Sigmoid colon (tissue), 6 donors: ENCODE measurements at regions not wholly inside any gene's neighbourhood (a gene's known extent, or its start where the extent isn't known, plus 50 kb on each side); places are given as distances from the start of the nearest gene placed in this dataset.

Experiments
- DNase-seq: peaks from one replicate; pipeline ENCODE4 v3.0.0-alpha.2; 2019
- H3K27ac ChIP-seq, 4 donors: fragments of 200-600 bp; sonication (generic); one replicate each; pipeline ENCODE4 v1.5.1; 2016 to 2019; ENCODE audit warnings: mild to moderate bottlenecking in 1 of 4
- H3K27me3 ChIP-seq, 3 donors: fragments of 200-600 bp; sonication (generic); one replicate each; pipeline ENCODE4 v1.5.1; 2019; ENCODE audit warnings: mild to moderate bottlenecking in 1 of 3
- H3K36me3 ChIP-seq, 4 donors: fragments of 200-600 bp; sonication (generic); one replicate each; pipeline ENCODE4 v1.5.1; 2016 to 2019
- H3K4me1 ChIP-seq, 4 donors: fragments of 200-600 bp; sonication (generic); one replicate each; pipeline ENCODE4 v1.5.1; 2017 to 2019
- H3K4me3 ChIP-seq, 4 donors: fragments of 200-600 bp; sonication (generic); one replicate each; pipeline ENCODE4 v1.5.1; 2017 to 2019; ENCODE audit warnings: mild to moderate bottlenecking in 2 of 4, moderate library complexity in 1 of 4
- H3K9me3 ChIP-seq, 4 donors: fragments of 200-600 bp in 3 of 4; sonication (generic) in 3 of 4; one replicate each; pipeline versions ENCODE4 v1.5.1 to v1.6.1; 2013 to 2019
- EP300 ChIP-seq, 4 donors: sonication (generic); formaldehyde crosslinking; IDR thresholded peaks; one replicate each; pipeline ENCODE4 v1.6.1; 2017; ENCODE audit warnings: antibody characterized with exemption in 4 of 4
- POLR2A ChIP-seq, 2 donors: fragments of 450-650 bp; IDR thresholded peaks; one replicate each; pipeline ENCODE4 v1.6.1; 2016; ENCODE audit warnings: antibody characterized with exemption in 2 of 2, mild to moderate bottlenecking in 2 of 2, moderate library complexity in 2 of 2
- POLR2AphosphoS5 ChIP-seq, 4 donors: sonication (generic); formaldehyde crosslinking; IDR thresholded peaks; one replicate each; pipeline ENCODE4 v1.6.1; 2017; ENCODE audit warnings: antibody characterized with exemption in 4 of 4
- WGBS, 2 donors: extraction: QIAGEN DNeasy Blood & Tissue Kit; methylation state at CpG; one replicate each; pipeline ENCODE4 v1.1.7; 2013; 5-methylcytosine and 5-hydroxymethylcytosine counted together
- intact Hi-C: fragments of 100-400 bp; cut with DNase I; formaldehyde crosslinking; loops from one replicate; pipeline ENCODE4 v1.15.1; 2023
- TF ChIP-seq, protein P1 (sequence below), 4 experiments: fragments of 450-650 bp in 3 of 4; fragments of 200-600 bp in 1 of 4; IDR thresholded peaks; one replicate each; pipeline ENCODE4 v1.5.1; 2016 to 2019; ENCODE audit warnings: antibody characterized with exemption in 4 of 4, mild to moderate bottlenecking in 3 of 4, moderate library complexity in 2 of 4
- donor health status: healthy with polysubstance abuse.
- donor health status: healthy.

DNA sequence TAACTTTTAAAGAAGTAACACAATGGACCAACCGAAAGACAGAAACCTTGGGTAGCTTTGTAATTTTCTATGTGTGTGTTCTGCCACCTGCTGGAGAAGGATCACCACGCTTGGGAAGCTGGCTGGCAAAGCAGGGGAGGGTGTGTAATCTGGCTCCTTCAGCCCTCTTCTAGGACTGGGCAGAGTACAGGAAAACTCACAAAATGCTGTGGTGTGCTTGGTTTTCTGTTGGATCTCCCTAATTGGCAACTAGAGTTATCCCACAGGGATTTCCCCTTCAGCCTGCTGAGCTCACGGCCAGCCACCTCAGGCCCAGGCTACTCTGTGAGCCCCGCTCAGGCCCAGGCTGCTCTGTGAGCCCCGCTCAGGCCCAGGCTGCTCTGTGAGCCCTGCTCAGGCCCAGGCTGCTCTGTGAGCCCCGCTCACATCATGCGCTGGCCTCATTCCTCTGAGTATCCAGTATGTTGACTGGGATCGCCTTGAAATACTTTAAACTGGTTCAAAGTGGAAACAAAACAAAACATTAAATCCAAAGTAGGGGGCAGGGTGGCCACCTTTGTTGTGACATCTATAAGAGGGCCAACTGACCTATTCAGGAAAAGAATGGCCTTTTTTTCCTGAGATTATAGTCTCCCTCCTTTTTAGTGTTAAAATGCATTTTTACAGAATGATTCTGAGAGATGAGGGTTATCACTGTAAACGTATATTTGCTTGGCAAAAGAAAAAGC is 52.0 kb upstream of the RNU6-8 start:
- Histone ChIP-seq H3K9me3 (no peaks in the 10 kb centered on the region), H3K4me1 (peaks cover 0 to 67% (median 51%) of the 10 kb centered on the region in 4 donors), H3K4me3 (no peak overlapping the region), H3K27me3 (no peaks in the 10 kb centered on the region), H3K36me3 (no peaks in the 10 kb centered on the region), H3K27ac (peak overlapping the region; percentile 68 to 83 (median 79))
- DNase-seq: peak; percentile 85
- no peak for TF ChIP-seq POLR2AphosphoS5 (IDR thresholded peaks at IDR 0.05)
- TF ChIP-seq, protein P1, sequence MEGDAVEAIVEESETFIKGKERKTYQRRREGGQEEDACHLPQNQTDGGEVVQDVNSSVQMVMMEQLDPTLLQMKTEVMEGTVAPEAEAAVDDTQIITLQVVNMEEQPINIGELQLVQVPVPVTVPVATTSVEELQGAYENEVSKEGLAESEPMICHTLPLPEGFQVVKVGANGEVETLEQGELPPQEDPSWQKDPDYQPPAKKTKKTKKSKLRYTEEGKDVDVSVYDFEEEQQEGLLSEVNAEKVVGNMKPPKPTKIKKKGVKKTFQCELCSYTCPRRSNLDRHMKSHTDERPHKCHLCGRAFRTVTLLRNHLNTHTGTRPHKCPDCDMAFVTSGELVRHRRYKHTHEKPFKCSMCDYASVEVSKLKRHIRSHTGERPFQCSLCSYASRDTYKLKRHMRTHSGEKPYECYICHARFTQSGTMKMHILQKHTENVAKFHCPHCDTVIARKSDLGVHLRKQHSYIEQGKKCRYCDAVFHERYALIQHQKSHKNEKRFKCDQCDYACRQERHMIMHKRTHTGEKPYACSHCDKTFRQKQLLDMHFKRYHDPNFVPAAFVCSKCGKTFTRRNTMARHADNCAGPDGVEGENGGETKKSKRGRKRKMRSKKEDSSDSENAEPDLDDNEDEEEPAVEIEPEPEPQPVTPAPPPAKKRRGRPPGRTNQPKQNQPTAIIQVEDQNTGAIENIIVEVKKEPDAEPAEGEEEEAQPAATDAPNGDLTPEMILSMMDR (IDR thresholded peaks at IDR 0.05): peak; percentile 57 to 75 (median 68)
- WGBS, 2 donors: 65 to 67% methylated on average over 9 of the region's 9 CpGs
- intact Hi-C loops: loop anchor here (2.0 to 5.0 kb wide), 8 partner anchors 152 to 798 kb away; partner anchors contain the start of gene DTD2

DNA sequence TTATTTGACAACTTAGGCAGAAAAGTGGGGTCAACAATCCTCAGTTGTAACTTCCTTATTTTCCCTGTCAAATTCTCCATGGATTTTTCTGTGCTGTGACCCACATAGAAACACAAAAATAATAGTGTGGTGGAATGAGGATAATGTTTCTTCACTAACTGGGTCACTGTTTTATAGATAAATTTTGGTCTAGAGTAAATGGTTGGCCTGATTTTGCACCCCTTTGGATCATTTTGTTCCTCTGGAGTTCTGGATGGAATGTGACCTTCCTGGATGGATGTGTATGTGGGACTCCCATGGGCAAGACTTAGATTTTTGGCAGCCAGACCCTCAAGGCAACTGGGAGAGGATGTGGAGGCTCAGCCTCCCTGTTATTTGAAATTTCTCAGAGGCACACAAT is 52.7 kb upstream of the RNU6-8 start:
- Histone ChIP-seq H3K27ac (peak overlapping the region; percentile 68 to 83 (median 79)), H3K4me1 (peaks cover 0 to 67% (median 51%) of the 10 kb centered on the region in 4 donors), H3K4me3 (no peak overlapping the region), H3K27me3 (no peaks in the 10 kb centered on the region), H3K36me3 (no peaks in the 10 kb centered on the region), H3K9me3 (no peaks in the 10 kb centered on the region)
- no peak for DNase-seq
- TF ChIP-seq POLR2A (IDR thresholded peaks at IDR 0.05) (no peak), EP300 (IDR thresholded peaks at IDR 0.05) (no peak), POLR2AphosphoS5 (IDR thresholded peaks at IDR 0.05) (no peak)
- TF ChIP-seq, protein P1 (IDR thresholded peaks at IDR 0.05): no peak
- intact Hi-C loops: loop anchor here (2.0 to 5.0 kb wide), 3 partner anchors 152 to 302 kb away; no protein-coding TSS in a partner anchor

DNA sequence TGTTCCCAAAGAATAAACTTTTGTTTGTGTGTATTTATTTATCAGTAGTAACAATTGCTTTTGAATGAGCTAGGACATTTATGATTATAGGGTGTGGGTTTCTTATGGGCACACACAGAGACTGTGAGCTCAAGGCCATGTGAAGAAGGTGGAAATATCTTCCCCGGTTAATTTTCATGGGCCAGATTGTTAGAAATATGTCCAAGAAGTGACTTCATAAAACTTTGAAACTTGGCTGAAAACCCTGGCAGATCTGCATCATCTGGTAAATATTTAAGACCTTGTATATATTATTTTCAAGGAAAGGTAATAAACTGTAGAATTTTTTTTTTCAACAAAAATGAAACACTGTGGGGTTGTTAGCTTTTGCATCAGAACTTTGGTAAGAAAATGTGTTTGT is 53.5 kb upstream of the RNU6-8 start:
- WGBS, 2 donors: 64 to 77% methylated on average over 1 of the region's 1 CpG
- Histone ChIP-seq H3K9me3 (no peaks in the 10 kb centered on the region), H3K4me3 (no peak overlapping the region), H3K27me3 (no peaks in the 10 kb centered on the region), H3K27ac (peak overlapping the region in 3 of 4 donors; percentile 34 to 83 (median 83)), H3K36me3 (no peaks in the 10 kb centered on the region), H3K4me1 (peaks cover 0 to 61% (median 44%) of the 10 kb centered on the region in 4 donors)
- intact Hi-C loops: loop anchor here (5.0 kb wide), 2 partner anchors 151 to 301 kb away; no protein-coding TSS in a partner anchor
- TF ChIP-seq POLR2AphosphoS5 (IDR thresholded peaks at IDR 0.05): no peak
- TF ChIP-seq, protein P1 (IDR thresholded peaks at IDR 0.05): no peak
- TF ChIP-seq EP300 (IDR thresholded peaks at IDR 0.05): no peak
- TF ChIP-seq POLR2A (IDR thresholded peaks at IDR 0.05): no peak
- DNase-seq: no peak

DNA sequence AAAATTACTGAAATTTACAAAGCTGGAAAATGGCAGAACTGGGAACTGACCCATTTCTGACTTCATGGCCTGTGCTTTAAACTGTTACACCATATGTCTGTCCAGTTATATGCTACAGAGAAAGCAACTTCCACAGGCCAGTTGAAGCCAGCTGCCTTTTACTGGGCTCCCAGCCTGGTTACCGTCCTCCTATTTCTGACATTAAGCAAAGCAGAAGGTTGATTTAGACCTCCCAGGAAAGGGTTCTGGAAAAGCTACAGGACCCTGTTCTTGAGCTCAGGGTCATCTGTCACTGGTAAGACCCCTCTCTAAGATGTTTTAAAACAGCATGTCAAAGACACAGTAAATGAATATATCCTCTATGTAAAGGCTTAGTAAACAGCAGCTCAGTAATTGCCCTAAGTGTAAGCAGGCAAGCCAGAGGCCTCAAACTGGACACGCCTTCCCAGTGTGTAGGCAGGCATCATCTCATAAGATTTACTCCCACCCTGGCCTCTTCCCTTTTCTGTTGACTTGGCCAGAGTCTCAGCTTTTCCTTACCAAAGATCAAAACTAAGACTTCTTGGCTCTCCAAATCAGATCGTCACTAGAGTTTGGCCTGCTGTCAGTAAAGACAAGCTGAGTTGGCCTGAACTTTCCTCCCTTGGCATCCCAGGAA is 55.4 kb upstream of the RNU6-8 start:
- intact Hi-C loops: loop anchor here (5.0 kb wide), 2 partner anchors 149 to 299 kb away; no protein-coding TSS in a partner anchor
- H3K27ac ChIP-seq: peak overlapping the region in 3 of 4 donors; percentile 53 to 83 (median 83)
- WGBS, 2 donors: 55 to 63% methylated on average over 3 of the region's 3 CpGs
- no peaks in the 10 kb centered on the region for H3K27me3 ChIP-seq
- no peak overlapping the region for H3K4me3 ChIP-seq
- peaks cover 0 to 56% (median 39%) of the 10 kb centered on the region in 4 donors for H3K4me1 ChIP-seq
- no peaks in the 10 kb centered on the region for H3K36me3 ChIP-seq
- DNase-seq: peak; percentile 54
- peaks cover 0 to 2% (median under 1%) of the 10 kb centered on the region in 4 donors for H3K9me3 ChIP-seq
- TF ChIP-seq, protein P1 (IDR thresholded peaks at IDR 0.05): no peak
- TF ChIP-seq POLR2A (IDR thresholded peaks at IDR 0.05) (no peak), POLR2AphosphoS5 (IDR thresholded peaks at IDR 0.05) (no peak), EP300 (IDR thresholded peaks at IDR 0.05) (no peak)
